Kidney tubule cell (primary cell): ENCODE measurements at regions not wholly inside any gene's neighbourhood (a gene's known extent, or its start where the extent isn't known, plus 50 kb on each side); places are given as distances from the start of the nearest gene placed in this dataset.

ENCODE experiments used
- DNase-seq: peaks from one replicate; pipeline ENCODE4 v3.0.0-alpha.2; 2018; ENCODE audit warnings: low spot score

DNA sequence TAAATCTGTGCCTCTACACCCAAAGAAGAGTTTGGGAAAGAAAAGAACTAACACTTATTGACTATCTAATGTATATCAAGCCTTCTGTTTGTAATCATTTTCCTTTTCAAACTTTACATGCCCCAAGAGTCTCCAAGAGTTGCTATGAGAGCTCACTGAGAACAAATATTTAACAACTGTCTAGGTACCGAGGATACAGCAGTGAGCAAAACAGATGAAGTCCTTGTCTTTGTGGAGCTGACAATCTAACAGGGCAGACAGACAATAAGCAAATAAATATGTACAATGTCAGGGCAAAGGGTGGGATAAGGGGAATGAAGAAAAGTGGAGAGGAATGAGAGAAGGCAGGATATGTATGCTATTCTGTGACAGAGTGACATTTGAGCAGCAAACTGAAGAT is 64.8 kb upstream of the KSR1 start:
- DNase-seq = no peak

DNA sequence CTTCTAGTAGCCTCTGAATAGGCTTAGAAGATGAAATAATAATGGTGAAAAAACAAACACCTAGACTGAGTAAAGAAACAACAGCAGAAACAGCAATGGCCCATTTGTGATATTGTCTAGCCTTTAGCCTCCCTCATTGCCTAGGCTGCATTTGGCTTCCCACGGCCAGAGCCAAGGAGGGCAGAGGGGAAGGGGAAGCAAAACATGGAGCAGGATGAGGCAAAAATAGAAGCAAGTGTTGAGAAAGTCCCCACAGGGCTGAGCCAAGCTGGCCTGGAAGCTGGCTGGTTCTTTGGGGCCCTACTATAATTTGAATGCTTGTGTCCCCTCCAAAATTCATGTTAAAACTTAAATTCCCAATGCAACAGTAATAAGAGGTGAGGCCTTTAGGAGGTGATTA is 60.2 kb upstream of the KSR1 start:
- no peak for DNase-seq

DNA sequence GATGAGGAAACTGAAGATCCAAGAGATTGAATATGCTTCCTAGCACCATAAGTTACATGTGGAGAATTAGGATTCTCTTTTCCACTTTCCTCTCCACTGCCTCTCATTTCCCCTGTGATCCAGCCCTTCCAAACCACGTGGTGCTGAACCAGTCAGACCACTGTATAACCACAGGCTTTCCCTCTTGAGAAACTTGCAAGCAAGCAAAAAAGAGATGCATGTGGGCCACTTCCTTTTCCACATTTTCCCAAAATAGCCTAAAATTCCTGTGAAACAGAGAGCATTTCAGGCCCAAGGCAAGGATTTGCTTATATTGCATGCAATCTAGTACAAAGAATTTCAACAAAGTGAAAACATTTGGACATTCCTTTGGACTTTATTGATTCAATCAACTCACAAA is 59.3 kb upstream of the KSR1 start:
- peak; percentile 12 for DNase-seq

DNA sequence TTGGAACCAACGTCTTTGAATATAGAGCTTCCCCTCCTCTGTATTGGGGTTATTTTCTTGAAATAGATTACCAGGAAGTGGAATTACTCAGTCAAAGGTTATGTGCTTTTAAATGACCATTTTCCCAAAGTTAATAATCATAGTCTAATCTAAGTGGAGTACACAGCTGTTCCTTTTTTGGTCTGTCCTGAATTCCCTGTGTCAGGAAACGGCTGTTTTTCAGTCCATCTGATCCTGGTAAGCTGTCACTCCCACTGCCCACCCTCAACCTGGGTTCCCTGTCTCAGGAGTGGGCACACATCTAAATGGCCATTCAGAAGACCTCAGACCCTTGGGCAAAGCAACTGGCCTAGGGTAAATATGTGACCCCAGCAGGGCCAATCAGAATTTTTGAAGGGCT is 57.6 kb upstream of the KSR1 start:
- no peak for DNase-seq

DNA sequence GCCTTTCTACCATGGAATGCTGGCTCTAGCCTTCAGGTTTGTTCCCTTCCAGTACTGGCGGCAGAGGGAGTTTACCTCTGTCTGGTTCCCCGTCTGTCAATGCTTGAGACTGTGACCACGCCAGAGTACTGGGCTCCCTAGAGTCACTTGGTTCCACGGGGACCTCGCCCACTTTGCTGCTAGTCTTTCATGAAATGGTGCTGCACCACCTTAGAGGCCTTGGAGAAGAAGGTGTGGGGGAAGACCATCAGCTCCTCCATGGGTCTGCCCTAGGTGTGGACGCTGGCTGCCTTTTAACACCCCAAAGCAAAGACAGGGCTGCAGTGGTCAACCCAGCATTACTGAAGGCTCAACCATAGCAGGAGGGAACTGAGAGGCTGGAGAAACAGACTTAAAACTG is 55.3 kb upstream of the KSR1 start:
- no peak for DNase-seq

DNA sequence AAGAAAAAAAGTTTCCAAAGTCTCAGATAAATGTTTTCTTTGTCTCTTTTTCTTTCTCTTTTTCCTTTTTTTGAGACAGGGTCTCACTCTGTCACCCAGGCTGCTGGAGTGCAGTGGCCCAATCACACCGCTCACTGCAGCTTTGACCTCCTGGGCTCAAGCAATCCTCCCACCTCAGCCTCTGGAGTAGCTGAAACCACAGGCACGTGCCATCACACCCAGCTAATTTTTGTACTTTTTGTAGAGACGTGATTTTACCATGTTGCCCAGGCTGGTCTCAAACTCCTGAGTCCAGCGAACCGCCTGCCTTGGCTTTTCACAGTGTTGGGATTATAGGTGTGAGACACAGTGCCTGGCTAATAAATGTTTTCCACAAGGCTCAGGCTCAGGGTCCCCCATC is 53.3 kb upstream of the KSR1 start:
- no peak for DNase-seq

DNA sequence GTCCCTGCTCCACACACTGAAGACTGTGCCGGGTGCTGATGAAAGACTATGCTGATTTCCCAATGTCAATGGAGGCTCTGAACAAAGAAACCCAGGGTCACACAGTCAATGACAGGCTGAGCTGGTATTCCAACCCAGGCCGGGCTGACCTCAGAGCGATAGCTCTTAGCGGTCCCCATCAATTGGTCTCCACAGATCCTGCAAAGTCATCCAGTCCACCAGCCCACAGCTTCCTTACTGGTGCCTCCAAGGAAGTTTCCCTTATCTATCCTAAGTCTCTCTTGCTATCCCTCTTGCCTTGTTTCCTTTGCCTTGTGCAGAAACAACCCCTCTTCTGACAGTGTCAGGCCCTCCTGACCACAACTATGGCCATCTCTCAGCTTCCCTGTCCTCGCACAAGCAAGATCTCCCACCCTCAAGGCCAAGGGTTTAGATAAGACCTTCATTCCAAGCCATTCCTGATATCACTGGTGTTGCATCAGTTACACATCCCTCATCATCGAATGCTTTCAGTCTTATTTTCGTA is 52.7 kb upstream of the KSR1 start:
- no peak for DNase-seq

DNA sequence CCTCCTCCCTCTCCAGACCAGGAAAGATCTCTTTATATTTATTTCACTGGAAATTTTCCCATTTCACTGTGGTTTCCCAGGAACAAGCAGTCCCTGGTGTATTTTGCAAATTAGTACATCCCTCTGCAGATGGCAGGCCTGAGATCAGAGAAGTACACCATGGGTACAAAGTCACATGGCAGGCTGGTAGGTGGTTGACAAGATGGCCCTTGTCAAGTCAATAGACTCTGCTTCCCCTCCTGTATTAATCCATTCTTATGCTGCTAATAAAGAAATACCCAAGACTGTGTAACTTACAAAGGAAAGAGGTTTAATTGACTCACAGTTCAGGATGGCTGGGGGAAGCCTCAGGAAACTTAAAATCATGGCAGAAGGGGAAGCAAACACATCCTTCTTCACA is 51.6 kb upstream of the KSR1 start:
- no peak for DNase-seq
